Stimulated activated CD8-positive, alpha-beta memory T cell treated with anti-CD3 and anti-CD28 coated beads, Interleukin-15, amount 100 ng/mL, for 4 hours (primary cell): ENCODE measurements at regions not wholly inside any gene's neighbourhood (a gene's known extent, or its start where the extent isn't known, plus 50 kb on each side); places are given as distances from the start of the nearest gene placed in this dataset.
"Not testable (repeated sequence)": the region's sequence is repeated elsewhere in the genome, so short reads cannot be mapped to it uniquely, and the experiment has no call there.

Experiments
- DNase-seq, 2 donors: peaks; one replicate each; pipeline ENCODE4 v3.0.0-alpha.2; 2020; ENCODE audit warnings: low read depth in 2 of 2

DNA sequence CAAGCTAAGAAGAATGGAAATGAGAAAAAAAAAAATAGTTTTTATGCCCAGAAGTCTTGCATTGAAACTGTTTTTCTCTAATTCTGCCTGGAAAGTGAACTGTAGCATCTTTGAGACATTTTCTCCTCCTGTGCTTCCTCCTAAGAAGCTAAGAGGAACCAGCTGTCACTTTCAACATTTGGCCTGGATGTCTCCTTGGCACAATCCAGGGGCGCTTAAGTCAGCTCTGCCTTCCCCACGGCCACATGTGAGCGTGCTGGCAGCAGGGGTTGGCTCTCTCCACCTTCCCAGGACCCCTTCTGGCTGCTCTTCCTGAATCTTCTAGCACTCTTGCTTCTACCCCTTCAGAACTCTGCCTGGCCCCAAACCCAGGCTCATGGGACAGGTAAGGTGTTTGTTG is 289.6 kb upstream of the ADARB2 start:
- no peak for DNase-seq

DNA sequence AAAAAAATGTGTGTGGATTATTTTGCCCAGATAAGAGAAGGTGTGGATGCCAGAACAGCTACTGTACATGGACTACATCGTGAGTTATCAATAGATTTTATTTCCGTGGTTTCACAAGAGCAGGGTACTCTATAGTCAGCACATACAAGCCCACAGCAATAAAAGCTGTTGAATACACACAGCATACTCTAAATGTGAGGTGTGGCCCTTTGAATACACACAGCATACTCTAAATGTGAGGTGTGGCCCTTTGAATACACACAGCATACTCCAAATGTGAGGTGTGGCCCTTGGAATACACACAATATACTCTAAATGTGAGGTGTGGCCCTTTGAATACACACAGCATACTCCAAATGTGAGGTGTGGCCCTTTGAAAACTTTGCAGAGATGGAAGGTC is 287.4 kb upstream of the ADARB2 start:
- not testable (repeated sequence) for DNase-seq

GRCh38 chr10:2023687-2024086 is 286.4 kb upstream of the ADARB2 start:
- no peak for DNase-seq

- no peak for DNase-seq
These were observed 285.1 kb upstream of the ADARB2 start for GRCh38 chr10:2022401-2022800.

DNA sequence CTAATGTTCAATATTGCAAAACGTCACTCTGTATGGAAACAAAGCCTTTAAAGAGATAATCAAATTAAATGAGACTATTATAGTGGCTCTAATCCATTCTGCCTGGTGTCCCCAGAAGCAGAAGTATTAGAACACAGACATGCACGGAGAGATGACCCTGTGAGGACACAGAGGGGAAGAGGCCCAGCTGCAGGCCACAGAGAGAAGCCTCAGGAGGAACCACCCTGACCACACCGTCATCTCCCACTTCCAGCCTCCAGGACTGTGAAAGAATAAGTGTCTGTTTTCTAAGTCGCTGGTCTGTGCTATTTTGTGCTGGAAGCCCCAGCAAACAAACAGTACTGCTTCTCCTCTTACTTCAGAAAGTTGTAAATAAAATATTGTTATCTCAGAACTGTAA is 283.5 kb upstream of the ADARB2 start:
- DNase-seq, result no peak

DNA sequence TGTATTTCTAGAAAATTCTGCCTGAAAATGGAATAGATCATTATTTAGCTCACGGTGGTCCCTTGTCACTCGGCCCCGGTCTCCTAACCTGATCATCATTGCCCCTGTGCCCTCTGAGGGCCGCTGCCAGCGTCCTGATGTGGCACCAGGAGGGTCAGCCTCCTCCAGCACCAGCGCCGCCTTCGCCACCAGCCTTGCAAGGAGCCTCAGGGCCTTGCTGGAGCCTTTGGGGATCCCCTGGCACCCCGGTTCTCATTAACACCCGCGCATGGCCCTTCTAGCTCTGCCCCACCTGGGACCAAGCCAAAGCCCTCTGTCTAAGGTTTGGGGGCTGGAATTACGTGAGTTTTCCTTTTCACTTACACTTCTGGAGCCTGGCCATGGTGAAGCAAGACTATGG is 282.5 kb upstream of the ADARB2 start:
- no peak for DNase-seq

GRCh38 chr10:2019281-2019680 is 282.0 kb upstream of the ADARB2 start:
- DNase-seq, result no peak

- DNase-seq, result no peak
These were observed 277.2 kb upstream of the ADARB2 start for GRCh38 chr10:2014541-2014940.

- no peak for DNase-seq
These were observed 274.9 kb upstream of the ADARB2 start for GRCh38 chr10:2012209-2012608.

- no peak for DNase-seq
These were observed 273.9 kb upstream of the ADARB2 start for GRCh38 chr10:2011106-2011716.

- no peak for DNase-seq
These were observed 268.2 kb upstream of the ADARB2 start for GRCh38 chr10:2005546-2005945.

GRCh38 chr10:1992930-1993329 is 255.6 kb upstream of the ADARB2 start:
- DNase-seq, result no peak

DNA sequence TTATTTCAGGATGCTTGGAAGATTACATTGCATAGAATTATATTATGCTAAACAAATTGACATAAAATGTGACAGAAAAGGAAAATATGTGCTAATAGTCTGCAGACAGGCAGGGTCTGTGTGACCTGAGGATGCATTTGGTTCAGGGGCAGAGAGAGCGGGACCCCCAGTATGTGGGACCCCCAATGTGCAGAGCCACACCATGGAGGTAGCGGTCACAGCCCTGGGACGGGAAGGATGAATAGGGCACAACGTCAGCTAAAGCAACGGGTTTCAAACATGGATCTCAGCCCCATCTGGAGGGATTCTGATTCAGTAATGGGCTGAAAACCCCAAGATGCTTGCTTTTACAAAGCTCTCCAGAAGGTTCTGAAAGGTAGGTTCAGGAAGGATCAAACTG is 251.8 kb upstream of the ADARB2 start:
- DNase-seq, result no peak

DNA sequence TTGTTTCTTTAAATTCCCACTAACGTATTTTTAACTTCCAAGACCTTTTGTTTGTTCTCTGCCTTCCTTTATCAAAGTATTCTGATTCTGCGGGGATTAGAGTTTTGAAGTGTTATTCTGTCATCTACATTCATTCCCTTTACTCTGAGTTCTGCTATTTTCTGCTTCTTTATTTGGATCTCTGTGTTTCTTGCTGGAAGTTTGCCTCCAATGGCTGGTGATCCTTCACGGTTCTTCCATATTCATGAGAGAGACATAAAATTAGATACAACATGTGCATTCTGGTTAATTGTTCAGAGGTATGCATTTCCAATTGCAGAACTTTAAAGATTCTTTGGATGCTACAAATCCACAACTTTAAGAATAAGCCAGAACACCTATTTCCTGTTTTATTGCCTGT is 244.7 kb upstream of the ADARB2 start:
- no peak for DNase-seq

GRCh38 chr10:1980459-1980858 is 243.1 kb upstream of the ADARB2 start:
- no peak for DNase-seq

DNA sequence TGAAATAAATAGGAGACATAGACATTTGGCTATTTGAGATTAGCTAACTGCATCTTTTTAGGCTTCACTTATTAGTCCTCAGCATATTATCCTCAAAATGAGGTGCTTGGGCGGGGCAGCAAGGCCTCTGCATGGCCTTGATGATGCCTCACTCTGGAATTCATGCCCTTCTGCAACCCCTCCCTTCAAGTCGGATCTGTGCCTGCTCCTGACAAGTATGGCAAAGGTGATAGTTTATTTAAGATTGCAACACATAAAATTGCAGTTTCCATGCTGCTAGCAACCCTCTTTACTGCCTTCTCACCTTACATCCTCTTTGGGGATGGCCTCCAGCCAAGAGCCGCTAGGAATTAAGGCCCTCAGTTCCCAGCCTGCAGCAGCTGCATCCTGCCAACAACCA is 241.3 kb upstream of the ADARB2 start:
- no peak for DNase-seq

DNA sequence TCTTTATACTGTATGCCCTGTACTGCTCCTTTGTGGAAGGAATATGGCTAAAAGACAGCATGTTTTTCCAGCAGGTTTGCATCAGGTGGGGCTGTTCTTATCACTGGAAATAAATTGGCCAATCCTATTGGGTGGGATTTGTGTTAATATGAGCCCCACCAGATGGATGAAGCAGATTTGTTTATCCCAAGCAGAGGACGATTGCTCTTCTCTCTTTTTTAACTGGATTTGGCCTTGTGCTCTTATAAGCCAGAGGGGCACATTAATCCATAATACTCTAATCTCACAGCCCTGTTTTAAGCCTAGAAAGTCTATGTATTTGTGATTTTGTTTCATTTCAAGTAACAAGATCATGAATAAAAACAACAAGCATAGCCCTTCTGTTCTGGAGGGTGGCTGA is 240.1 kb upstream of the ADARB2 start:
- DNase-seq, result no peak

GRCh38 chr10:1972406-1972805 is 235.1 kb upstream of the ADARB2 start:
- no peak for DNase-seq

- DNase-seq, result no peak
These were observed 231.1 kb upstream of the ADARB2 start for GRCh38 chr10:1968257-1969033.

GRCh38 chr10:1966712-1967376 is 229.5 kb upstream of the ADARB2 start:
- DNase-seq, result no peak

DNA sequence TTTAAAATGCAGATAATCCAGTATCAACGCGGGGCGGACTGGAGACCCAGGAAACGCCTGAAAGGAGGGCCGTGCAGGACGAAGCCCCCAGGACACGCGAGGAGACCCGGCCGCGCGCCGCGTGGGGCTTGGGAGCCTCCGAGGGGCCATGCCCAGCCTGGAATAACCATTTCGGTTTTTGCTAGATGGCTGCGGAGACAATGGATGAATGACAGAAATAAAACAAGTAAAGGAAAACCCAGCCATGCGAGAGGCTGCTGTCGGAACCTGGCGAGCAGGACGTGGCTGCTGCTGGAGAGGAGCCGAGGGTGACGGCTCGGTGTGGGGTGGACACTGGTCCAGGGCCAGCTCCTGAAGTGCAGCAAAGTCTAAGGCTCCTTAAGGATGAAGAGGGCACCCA is 227.2 kb upstream of the ADARB2 start:
- DNase-seq, result no peak

GRCh38 chr10:1963341-1963740 is 226.0 kb upstream of the ADARB2 start:
- DNase-seq, result no peak

- no peak for DNase-seq
These were observed 224.7 kb upstream of the ADARB2 start for GRCh38 chr10:1961989-1962388.
